Hypothalamus (tissue), 51 donors: ENCODE measurements at regions not wholly inside any gene's neighbourhood (a gene's known extent, or its start where the extent isn't known, plus 50 kb on each side); places are given as distances from the start of the nearest gene placed in this dataset.
"Not testable (repeated sequence)": the region's sequence is repeated elsewhere in the genome, so short reads cannot be mapped to it uniquely, and the experiment has no call there.

Experiments
- DNase-seq, 51 donors: peaks; one replicate each; lab custom pipeline; 2025; lab: John Stamatoyannopoulos, UW

DNA sequence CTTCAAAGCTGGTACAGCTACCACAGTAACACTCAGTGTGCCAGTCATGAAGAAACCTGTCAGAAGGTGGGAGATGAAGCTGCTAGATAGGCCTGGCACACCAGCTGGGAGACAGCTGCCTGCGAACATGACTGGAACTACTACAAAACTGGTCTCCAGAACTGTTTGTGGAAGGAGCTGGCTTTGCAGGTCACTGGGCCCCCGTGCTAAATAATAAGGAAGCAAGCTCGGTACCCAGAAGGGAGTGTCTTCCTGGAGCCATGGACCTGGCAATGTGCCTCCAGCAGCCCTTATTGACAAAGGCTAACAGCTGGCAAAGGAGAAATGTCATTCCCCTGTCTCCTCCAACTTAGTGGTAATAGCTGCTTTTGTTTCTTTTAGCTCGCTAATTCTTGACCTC is 1217.6 kb upstream of the LRRN3 start:
- no peak for DNase-seq

DNA sequence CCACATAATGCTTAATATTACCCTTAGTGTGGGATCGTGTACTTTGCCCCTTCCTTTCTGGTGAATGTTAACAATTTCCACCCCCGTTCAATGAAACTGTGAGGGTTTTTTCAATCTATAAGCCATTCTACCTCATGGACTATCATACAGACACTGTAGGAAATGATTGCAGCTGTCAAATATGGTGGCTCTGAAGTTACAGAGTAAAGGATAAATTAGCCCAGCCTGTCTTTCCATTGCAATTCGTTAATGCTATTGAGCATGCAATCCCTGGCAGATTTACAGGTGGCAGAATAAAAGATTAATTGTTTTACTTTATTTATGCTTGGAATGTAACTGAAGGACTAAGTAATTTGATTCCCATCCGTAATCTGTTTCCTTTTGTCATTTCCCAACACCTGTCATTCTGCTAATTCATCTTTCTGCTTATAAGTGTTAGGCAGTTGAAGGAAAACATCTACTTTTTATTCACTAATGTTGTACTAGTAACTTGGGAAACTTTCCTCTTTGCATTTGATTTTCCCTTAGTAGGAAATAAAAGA is 1211.6 kb upstream of the LRRN3 start:
- no peak for DNase-seq

DNA sequence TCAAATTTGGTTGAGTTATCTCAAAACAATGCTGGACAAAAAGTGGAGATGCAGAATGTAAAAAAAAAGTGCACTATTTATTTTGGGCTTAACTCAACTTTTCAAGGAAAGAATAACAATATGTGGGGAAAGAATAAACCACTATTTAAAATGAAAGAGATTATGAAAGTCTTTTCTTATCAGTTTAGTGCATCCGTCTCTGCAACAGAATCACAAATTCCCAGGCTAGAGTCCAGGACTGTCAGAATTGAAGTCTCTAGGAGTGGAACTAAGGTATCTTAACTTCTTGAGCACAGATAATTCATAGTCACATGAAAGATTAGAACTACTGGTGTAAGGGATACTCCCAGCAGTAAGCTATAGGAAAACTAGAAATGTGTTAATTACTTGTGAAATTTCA is 1200.3 kb upstream of the LRRN3 start:
- no peak for DNase-seq

DNA sequence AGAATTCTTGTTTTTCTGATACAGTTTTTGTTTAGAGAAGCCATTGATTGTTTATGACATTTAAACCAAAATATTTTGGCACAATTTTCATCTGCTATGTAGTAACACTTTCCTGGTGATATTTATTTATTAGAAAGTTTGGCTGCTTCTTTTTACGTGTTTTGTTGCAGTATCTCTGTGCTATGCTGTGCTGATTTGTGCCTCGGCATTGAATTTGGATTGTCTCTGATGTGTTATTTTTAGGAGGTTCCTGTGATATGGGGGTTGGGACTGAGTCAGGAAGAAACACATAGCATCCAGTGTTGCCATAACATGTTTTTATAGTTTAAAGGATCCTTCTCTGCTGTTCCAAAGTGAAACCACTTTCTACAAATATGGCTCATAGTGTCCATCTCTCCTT is 1197.7 kb upstream of the LRRN3 start:
- no peak for DNase-seq

DNA sequence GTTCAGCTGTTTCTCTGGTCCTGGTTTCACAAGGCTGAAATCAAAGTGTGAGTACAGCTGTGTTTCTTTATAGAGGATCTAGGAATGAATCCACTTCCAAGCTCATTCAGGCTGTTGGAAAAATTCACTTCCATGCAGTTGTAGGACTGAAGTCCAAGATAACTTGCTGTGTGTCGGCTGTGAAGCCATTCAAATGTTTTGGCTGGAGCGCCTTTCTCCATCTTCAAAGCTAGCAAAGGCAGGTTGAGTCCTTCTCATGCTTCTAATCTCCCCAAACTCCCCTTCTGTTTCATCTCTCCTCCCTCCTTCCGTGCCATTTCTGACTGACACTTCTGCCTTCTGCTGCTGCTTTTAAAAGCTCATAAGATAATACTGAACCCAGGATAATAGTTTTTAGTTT is 1195.4 kb upstream of the LRRN3 start:
- DNase-seq, result no peak

DNA sequence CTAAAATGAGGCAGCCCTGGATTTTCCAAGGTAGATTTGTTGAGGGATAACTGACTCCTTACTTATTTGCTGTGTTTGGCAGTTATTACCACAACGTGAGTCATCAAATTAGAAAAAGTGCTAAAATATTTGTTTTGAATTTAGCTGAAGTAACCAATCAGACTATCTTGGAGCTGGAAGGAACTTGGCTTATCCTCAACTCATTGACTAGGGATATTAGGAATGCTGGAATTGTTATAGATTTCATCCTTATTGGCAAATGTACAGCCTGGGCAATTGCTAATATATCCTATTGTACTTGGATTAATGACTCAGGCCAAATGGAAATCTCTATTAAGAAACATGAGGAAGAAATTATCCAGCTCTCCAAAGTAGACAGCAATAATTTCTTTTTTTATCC is 1189.0 kb upstream of the LRRN3 start:
- DNase-seq, result no peak

DNA sequence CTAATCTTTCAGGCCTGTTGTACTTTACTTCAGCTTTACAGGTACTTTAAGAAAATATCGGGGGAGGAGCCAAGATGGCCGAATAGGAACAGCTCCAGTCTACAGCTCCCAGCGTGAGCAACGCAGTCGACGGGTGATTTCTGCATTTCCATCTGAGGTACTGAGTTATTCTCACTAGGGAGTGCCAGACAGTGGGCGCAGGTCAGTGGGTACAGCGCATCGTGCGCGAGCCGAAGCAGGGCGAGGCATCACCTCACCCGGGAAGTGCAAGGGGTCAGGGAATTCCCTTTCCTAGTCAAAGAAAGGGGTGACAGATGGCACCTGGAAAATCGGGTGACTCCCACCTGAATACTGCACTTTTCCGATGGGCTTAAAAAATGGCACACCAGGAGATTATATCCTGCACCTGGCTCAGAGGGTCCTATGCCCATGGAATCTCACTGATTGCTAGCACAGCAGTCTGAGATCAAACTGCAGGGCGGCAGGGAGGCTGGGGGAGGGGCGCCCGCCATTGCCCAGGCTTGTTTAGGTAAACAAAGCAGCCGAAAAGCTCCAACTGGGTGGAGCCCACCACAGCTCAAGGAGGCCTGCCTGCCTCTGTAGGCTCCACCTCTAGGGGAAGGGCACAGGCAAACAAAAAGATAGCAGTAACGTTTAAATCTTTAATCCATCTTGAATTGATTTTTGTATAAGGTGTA is 1185.4 kb upstream of the LRRN3 start:
- DNase-seq, result not testable (repeated sequence)

DNA sequence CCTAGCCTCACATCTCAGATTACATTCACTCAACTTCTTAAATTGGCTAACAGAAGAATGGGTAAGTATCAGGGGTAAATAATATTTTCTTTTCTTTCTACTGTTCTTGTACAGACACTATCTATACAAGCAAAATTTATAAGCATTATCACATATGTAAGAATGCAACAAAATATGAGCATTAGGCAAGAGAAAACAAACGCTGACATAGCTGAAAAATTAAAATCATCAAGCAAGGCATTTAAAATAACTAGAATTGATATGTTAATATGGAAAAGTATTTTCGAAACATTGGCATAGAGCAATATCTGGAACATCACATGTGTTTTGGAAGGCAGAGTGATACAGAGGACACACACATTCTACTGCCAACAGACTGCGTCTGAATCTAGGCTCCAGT is 1175.3 kb upstream of the LRRN3 start:
- no peak for DNase-seq

DNA sequence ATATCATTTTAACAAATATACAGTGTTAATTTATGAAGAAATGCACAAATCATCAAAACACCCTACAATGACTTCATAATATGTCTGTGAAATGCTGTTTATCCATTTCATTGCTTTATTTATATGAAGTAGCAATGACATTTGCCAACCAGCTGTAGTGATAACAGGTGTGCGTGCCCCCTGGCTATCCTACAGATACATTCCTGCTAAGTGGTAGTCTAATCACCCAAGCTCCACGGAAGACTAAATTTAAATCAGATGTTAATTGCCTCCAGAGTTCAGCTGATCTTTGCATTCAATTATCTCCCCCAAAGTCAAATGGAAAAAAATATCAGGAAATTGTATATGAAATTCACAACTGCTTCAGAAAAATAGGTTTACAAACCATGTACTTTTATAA is 1164.2 kb upstream of the LRRN3 start:
- DNase-seq, result no peak

DNA sequence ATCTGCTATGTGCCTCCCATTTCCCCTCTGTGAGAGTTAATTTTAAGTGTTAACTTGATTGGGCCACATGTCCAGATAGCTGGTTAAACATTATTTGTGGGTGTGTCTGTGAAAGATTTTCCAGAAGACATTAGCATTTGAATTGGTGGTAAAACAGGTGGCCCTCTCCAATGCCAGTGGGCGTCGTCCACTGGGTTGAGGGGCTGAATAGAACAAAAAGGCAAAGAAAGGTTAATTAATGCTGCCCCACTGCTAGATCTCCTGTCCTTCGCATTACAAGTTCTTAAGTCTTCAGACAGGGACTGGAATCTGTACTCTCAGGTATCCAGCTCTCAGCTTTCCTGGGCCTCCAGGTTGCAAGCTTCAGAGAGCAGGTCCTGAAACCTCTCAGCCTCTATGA is 1160.9 kb upstream of the LRRN3 start:
- DNase-seq, result no peak

DNA sequence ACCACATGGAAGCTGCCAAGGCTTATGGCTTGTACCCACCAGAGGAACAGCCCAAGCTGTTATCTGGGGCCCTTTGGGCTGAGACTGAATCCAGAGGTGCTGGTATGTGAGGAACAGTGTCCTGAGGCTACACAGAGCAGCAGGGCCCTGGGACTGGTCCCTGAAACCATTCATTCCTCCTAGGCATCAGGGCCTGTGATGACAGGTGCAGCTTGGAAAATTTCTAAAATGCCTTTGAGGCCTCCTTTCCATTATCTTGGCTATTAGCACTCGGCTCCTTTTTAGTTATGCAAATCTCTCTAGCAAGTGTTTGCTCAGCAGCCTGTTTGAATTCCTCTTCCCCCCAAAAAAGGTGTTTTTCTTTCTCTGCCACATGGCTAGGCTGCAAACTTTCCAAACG is 1151.7 kb upstream of the LRRN3 start:
- DNase-seq, result no peak

DNA sequence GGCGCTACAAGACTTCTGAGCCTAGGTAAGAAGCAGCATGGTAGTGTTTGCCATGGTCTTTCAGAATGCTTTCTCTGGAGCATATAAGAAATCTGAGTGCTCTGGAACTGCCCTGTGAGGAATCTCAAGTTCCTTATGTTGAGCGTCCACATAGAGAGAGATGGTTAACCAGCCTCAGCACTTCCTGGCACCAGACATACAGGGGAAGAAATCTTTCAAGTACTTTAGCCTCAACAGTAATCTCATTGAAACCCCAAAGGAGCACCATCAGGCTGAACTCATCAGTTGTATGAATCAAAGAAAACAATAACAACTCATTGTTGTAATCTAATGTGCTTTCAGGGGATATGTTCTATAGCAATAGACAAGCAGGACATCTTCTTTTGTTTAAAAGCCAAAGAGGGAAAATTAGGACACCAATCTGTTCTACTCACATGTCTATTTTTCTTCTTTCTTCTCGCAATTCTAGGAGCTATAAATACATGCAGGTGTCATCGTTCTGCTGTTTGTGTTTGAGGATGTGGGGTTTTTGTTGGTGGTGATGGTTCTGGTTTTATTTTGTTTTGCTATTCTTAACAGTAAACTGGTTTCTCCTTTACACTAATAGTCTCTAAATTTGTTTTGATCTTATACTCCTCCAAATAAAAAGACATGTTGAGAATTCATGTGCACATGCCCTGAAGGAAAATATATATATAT is 1145.0 kb upstream of the LRRN3 start:
- DNase-seq, result no peak

DNA sequence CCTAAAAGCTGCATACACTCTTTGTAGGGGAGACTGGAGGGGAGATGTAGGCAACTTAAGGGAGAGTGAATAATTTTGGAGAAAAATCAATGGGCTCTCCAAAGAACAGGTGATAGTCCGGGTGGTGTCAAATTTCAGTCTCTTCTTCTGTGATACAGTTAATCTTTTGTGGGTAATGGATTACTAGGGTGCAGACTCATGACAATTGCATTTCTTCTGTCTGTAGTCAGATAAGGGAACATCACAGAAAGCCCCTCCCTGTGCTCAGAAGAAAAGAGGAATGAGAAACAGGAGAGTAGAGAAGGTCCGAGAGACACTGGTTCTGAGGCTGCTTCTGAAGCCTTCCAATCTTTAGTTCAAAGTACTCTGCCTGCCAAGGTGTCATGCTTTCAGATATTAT is 1140.7 kb upstream of the LRRN3 start:
- DNase-seq, result no peak

DNA sequence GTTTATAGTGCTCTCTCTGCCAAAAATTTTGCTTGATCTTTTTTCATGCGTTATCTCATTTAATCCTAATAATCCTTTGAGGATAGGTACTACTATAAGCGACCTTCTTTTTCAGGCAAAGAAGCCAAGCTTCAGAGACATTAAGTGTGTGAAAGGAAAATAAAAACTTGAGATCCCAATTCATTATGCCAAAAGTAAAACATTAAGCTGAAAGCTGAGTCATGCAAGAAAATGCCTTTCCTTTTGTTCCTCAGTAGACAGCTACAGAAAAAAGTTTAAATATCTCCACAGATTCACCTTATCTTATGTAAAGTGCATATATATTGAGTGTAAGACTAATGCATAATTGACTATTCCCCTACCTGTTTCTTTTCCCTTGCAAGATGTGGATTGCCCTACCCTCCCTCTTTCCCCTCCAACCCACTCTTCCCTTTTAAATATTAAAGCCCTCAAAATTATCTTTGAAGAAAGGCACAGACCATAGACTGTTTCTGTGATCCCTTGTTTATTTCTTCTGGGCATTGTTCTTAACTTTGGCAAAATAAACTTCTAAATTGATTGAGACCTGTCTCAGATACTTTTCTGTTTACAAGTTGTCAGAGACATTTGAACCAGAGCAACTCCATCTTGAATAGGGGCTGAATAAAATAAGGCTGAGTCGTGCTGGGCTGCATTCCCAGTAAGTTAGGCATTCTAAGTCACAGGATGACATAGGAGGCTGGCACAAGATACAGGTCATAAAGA is 1139.9 kb upstream of the LRRN3 start:
- no peak for DNase-seq

DNA sequence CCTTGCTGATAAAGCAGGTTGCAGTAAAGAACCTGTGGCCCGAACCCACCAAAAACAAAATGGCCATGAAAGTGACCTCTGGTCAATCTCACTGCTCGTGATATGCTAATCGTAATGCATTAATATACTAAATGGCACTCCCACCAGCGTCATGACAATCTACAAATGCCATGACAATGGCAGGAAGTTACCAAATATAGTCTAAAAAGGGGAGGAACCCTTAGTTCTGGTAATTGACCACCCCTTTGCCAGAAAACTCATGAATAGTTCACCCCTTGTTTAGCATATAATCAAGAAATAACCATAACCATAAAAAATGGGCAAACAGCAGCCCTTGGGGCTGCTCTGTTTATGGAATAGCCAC is 1139.4 kb upstream of the LRRN3 start:
- no peak for DNase-seq

DNA sequence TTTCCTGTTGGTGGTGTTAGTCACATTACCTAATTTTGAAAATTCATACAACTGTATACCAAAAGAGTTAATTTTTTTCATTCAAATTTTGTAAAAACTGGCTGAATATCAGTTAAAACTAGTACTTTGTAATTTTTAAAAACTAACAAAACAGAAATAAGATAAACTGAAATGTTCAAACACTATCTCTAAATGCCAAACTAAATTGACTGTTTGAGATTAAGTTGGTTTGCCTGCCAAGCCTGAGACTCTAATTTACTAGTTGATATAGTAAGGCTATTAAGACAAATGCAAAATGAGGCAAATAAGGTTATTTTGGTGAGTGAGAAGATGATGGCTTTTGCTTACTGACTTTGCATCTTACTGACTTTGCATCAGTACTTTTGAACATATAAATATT is 1134.9 kb upstream of the LRRN3 start:
- DNase-seq, result no peak

DNA sequence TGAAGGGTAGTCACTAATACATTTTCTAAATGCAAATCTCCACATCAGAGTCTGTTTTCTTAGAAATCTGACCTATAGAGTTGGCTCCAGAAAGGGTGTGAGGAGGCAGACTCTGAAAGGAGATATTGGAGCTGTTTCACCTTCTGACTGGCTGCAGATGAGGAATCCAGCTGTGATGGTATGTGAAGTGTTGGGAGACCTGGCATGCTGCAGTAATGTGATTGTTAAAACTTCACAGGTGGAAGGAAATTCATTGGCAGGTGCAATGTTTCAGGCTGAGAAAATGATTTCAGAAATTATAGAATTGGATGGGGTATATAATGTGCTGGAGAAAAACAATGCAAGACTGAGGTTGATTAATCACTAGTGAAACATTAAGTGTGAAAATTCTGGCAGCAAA is 1134.0 kb upstream of the LRRN3 start:
- DNase-seq, result no peak

DNA sequence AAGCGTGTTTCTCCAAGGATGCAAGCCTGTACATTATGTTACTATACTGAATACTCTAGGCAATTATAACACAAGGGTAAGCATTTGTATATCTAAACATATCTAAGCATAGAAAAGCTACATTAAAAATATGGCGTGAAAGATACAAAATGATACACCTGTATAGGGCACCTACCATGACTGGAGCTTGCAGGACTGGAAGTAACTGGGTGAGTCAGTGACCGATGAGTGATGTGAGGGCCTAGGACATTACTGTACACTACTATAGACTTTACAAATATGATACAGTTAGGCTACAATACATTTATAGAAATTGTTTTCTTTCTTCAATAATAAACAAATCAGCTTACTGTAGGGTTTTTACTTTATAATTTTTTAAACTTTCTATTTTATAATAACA is 1127.2 kb upstream of the LRRN3 start:
- DNase-seq, result no peak

DNA sequence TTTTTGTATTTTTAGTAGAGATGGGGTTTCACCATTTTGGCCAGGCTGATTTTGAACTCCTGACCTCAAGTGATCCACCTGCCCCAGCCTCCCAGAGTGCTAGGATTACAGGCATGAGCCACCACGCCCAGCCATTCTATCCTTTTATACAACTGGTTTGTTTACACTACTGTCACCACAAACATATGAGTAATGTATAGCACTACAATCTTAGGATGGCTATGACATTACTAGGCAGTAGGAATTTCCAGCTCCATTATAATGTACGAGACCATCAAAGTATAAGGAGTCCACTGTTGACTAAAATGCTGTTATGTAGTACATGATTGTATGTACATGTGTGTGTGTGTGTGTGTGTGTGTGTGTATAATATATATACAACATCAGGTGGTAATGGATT is 1126.1 kb upstream of the LRRN3 start:
- no peak for DNase-seq

DNA sequence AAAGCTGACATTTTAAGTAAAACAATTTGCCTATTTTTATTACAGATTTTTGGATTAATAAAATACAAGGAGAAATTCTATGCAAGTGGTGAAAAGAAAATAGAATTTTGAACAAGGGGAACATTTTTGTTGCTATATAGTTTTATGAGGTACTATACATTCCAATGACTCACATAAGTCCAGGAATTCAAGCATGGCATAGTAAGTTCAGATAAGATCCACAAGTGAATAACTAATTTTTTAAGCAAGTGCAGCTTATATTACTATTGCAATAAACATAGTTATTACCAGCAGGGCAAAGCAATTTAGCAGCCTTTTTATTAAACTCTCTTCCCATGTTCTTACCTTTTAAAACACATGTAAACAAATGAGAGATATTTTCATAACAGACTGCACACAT is 1123.5 kb upstream of the LRRN3 start:
- no peak for DNase-seq

DNA sequence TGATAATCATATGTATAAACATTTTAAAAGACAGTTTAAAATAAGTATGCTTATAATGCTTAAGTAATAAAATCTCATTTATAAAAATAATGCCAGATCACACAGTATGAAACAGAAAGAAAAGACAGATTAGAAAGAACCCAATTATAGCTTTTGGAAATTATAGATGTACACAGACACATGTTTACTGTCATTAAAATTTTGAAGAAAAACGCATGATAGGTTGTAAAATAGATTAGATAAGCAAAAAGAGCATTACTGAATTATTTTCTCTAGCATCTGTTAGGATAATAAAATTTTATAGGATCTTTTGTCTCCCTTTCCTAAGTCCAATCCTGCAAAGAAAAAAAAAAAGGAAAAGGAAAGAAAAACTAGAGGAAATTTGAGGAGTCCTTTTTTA is 1107.3 kb upstream of the LRRN3 start:
- no peak for DNase-seq

DNA sequence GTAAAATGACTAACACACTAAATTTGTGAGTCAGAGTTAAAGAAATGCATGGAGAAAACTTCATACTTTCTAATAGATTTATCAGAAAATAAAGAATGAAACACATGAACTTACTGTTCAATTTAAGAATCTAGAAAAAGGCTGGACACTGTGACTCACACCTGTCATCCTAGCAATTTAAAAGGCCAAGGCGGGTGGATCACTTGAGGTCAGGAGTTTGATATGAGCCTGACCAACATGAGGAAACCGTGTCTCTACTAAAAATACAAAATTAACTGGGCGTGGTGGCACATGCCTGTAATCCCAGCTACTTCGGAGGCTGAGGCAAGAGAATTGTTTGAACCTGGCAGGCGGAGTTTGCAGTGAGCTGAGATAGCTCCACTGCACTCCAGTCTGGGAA is 1106.2 kb upstream of the LRRN3 start:
- DNase-seq, result no peak
